Lower leg skin (tissue), 4 donors: ENCODE measurements at regions not wholly inside any gene's neighbourhood (a gene's known extent, or its start where the extent isn't known, plus 50 kb on each side); places are given as distances from the start of the nearest gene placed in this dataset.

ENCODE experiments used
- DNase-seq, 2 donors: peaks; one replicate each; pipeline ENCODE4 v3.0.0-alpha.2; 2019; ENCODE audit warnings: low spot score in 2 of 2
- H3K4me3 ChIP-seq: fragments of 200-600 bp; sonication (generic); 2 replicates; pipeline ENCODE4 v1.5.1; 2017; ENCODE audit warnings: mild to moderate bottlenecking, low read depth; ENCODE audit not compliant: poor library complexity, severe bottlenecking
- CTCF ChIP-seq, 3 donors: fragments of 450-650 bp; IDR thresholded peaks; one replicate each; pipeline ENCODE4 v1.5.1; 2016; ENCODE audit warnings: antibody characterized with exemption in 3 of 3, mild to moderate bottlenecking in 3 of 3, moderate library complexity in 2 of 3
- POLR2A ChIP-seq, 2 donors: fragments of 450-650 bp; IDR thresholded peaks; one replicate each; pipeline ENCODE4 v1.6.1; 2016 to 2017; ENCODE audit warnings: antibody characterized with exemption in 2 of 2, mild to moderate bottlenecking in 1 of 2, moderate library complexity in 1 of 2
- WGBS, 2 donors: methylation state at CpG; one replicate each; pipeline ENCODE4 v1.1.5; 2018; 5-methylcytosine and 5-hydroxymethylcytosine counted together
- intact Hi-C: fragments of 100-400 bp; cut with DNase I; formaldehyde crosslinking; loops from one replicate; pipeline ENCODE4 v1.15.0; 2023; ENCODE audit warnings: low total_unique reads

- TF ChIP-seq CTCF (IDR thresholded peaks at IDR 0.05) = no peak
- no peak for TF ChIP-seq POLR2A (IDR thresholded peaks at IDR 0.05)
- intact Hi-C loops = no loop called here
- WGBS, 2 donors = 89 to 95% methylated on average over 7 of the region's 7 CpGs
- H3K4me3 ChIP-seq = no peak overlapping the region
- no peak for DNase-seq
Observed at GRCh38 chr1:69499203-69499803, 68.4 kb upstream of the LRRC7 start.

- 73 to 82% methylated on average over 4 of the region's 4 CpGs for WGBS, 2 donors
- DNase-seq = no peak
- TF ChIP-seq POLR2A (IDR thresholded peaks at IDR 0.05) (no peak), CTCF (IDR thresholded peaks at IDR 0.05) (no peak)
- no peak overlapping the region for H3K4me3 ChIP-seq
- intact Hi-C loops = no loop called here
Observed at GRCh38 chr1:69502991-69503390, 64.7 kb upstream of the LRRC7 start.

GRCh38 chr1:69504730-69505252 is 62.9 kb upstream of the LRRC7 start:
- no peak overlapping the region for H3K4me3 ChIP-seq
- 42 to 54% methylated on average over 3 of the region's 3 CpGs for WGBS, 2 donors
- intact Hi-C loops = no loop called here
- no peak for DNase-seq
- TF ChIP-seq CTCF (IDR thresholded peaks at IDR 0.05) (no peak), POLR2A (IDR thresholded peaks at IDR 0.05) (no peak)

GRCh38 chr1:69506311-69506710 is 61.4 kb upstream of the LRRC7 start:
- no peak overlapping the region for H3K4me3 ChIP-seq
- intact Hi-C loops = no loop called here
- WGBS, 2 donors = 94 to 97% methylated on average over 2 of the region's 2 CpGs
- DNase-seq = no peak
- no peak for TF ChIP-seq POLR2A (IDR thresholded peaks at IDR 0.05)

GRCh38 chr1:69506721-69507120 is 61.0 kb upstream of the LRRC7 start:
- intact Hi-C loops = no loop called here
- no peak overlapping the region for H3K4me3 ChIP-seq
- WGBS, 2 donors = 56 to 74% methylated on average over 1 of the region's 1 CpG
- TF ChIP-seq POLR2A (IDR thresholded peaks at IDR 0.05) (no peak), CTCF (IDR thresholded peaks at IDR 0.05) (no peak)
- no peak for DNase-seq

DNA sequence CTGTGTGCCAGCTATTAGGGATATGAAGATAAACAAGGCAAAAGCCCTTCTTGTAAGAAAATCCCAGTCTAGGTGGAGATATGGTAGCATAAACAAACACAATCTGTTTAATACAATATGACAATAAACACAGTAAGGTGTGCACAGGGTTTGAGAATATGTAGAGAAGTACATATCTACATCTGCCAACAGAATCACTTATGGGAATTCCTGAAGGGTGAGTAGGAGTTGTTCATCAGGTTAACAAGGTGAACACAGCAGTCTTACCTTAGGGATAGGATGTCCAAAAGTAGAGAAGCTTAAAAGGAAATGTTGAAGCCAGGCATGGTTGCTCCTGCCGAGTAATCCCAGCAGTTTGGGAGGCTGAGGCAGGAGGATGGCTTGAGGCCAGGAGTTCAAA is 57.7 kb upstream of the LRRC7 start:
- H3K4me3 ChIP-seq = no peak overlapping the region
- TF ChIP-seq POLR2A (IDR thresholded peaks at IDR 0.05) = no peak
- TF ChIP-seq CTCF (IDR thresholded peaks at IDR 0.05) = no peak
- DNase-seq = no peak
- intact Hi-C loops = no loop called here
- 61 to 76% methylated on average over 1 of the region's 1 CpG for WGBS, 2 donors
